ENCODE measurements at regions not wholly inside any gene's neighbourhood (a gene's known extent, or its start where the extent isn't known, plus 50 kb on each side); places are given as distances from the start of the nearest gene placed in this dataset.
"Not testable (repeated sequence)": the region's sequence is repeated elsewhere in the genome, so short reads cannot be mapped to it uniquely, and the experiment has no call there.

GRCh38 chr12:63450334-63450733 is 218.0 kb downstream of the DPY19L2 start:
- intact Hi-C loops (cut with micrococcal nuclease), result no loop called here
- TF ChIP-seq, protein P1, sequence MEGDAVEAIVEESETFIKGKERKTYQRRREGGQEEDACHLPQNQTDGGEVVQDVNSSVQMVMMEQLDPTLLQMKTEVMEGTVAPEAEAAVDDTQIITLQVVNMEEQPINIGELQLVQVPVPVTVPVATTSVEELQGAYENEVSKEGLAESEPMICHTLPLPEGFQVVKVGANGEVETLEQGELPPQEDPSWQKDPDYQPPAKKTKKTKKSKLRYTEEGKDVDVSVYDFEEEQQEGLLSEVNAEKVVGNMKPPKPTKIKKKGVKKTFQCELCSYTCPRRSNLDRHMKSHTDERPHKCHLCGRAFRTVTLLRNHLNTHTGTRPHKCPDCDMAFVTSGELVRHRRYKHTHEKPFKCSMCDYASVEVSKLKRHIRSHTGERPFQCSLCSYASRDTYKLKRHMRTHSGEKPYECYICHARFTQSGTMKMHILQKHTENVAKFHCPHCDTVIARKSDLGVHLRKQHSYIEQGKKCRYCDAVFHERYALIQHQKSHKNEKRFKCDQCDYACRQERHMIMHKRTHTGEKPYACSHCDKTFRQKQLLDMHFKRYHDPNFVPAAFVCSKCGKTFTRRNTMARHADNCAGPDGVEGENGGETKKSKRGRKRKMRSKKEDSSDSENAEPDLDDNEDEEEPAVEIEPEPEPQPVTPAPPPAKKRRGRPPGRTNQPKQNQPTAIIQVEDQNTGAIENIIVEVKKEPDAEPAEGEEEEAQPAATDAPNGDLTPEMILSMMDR (IDR thresholded peaks at IDR 0.05; ENCODE audit: borderline replicate concordance), result no peak
- H3K9me3 ChIP-seq (replicated peaks), result no peaks in the 10 kb centered on the region
- no peaks in the 10 kb centered on the region for H3K27me3 ChIP-seq (ENCODE audit: low read depth)
- no peaks in the 10 kb centered on the region for H3K4me1 ChIP-seq
- no peak overlapping the region for H3K27ac ChIP-seq (replicated peaks)
- no peak overlapping the region for H3K4me3 ChIP-seq
- DNase-seq, result no peak
- no peaks in the 10 kb centered on the region for H3K36me3 ChIP-seq

- Histone ChIP-seq H3K4me1 (no peaks in the 10 kb centered on the region), H3K27me3 (ENCODE audit: low read depth) (no peaks in the 10 kb centered on the region), H3K9me3 (replicated peaks) (no peaks in the 10 kb centered on the region), H3K4me3 (no peak overlapping the region), H3K36me3 (no peaks in the 10 kb centered on the region), H3K27ac (replicated peaks) (no peak overlapping the region)
- intact Hi-C loops (cut with micrococcal nuclease), result no loop called here
- DNase-seq, result no peak
- TF ChIP-seq, protein P1 (IDR thresholded peaks at IDR 0.05; ENCODE audit: borderline replicate concordance), result no peak
Measured at GRCh38 chr12:63445224-63445880, 222.9 kb downstream of the DPY19L2 start.

DNA sequence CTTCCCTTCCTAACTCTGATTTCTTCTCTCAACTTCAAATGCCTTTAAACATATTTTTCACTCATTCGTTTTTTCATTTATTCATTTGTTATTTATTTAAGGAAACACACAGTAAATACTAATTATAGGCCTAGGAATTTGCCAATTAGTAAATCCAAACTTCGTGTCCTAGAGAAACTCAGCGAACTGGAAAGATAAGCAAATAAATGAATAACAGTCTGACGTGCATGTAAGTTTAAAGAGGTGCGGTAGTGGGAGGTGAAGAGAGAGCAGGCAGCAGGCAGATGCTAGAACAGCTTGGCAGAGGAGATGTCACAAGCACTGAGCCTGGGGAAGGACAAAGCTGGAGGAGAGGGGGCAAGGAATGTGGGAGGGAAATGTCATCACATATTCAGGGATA is 228.2 kb downstream of the DPY19L2 start:
- H3K36me3 ChIP-seq, result no peaks in the 10 kb centered on the region
- intact Hi-C loops (cut with micrococcal nuclease), result no loop called here
- peaks cover under 1% of the 10 kb centered on the region for H3K9me3 ChIP-seq (replicated peaks)
- H3K4me1 ChIP-seq, result no peaks in the 10 kb centered on the region
- H3K27me3 ChIP-seq (ENCODE audit: low read depth), result no peaks in the 10 kb centered on the region
- DNase-seq, result no peak
- TF ChIP-seq, protein P1 (IDR thresholded peaks at IDR 0.05; ENCODE audit: borderline replicate concordance), result no peak
- H3K27ac ChIP-seq (replicated peaks), result no peak overlapping the region
- H3K4me3 ChIP-seq, result no peak overlapping the region

GRCh38 chr12:63434384-63434783 is 233.9 kb downstream of the DPY19L2 start:
- intact Hi-C loops (cut with micrococcal nuclease); H3K36me3 ChIP-seq; H3K27me3 ChIP-seq (ENCODE audit: low read depth); DNase-seq; H3K4me3 ChIP-seq; H3K27ac ChIP-seq (replicated peaks); H3K4me1 ChIP-seq: not testable (repeated sequence)
- H3K9me3 ChIP-seq (replicated peaks), result peaks cover 16% of the 10 kb centered on the region

- H3K27ac ChIP-seq (replicated peaks); H3K4me1 ChIP-seq; H3K27me3 ChIP-seq (ENCODE audit: low read depth); DNase-seq; intact Hi-C loops (cut with micrococcal nuclease); H3K36me3 ChIP-seq; H3K9me3 ChIP-seq (replicated peaks); H3K4me3 ChIP-seq: not testable (repeated sequence)
Measured at GRCh38 chr12:63427969-63428368, 240.3 kb downstream of the DPY19L2 start.

DNA sequence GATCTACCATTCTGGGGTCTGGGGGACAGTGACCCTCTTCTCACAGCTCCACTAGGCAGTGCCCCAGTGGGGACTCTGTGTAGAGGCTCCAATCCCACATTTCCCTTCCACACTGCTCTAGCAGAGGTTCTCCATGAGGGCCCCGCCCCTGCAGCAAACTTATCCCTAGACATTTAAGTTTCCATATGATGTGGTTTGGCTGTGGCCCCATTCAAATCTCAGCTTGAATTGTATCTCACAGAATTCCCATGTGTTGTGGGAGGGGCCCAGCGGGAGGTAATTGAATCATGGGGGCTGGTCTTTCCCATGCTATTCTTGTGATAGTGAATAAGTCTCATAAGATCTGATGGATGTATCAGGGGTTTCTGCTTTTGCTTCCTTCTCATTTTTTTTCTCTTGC is 241.3 kb downstream of the DPY19L2 start:
- H3K36me3 ChIP-seq; H3K9me3 ChIP-seq (replicated peaks); H3K4me3 ChIP-seq; H3K4me1 ChIP-seq; DNase-seq; H3K27me3 ChIP-seq (ENCODE audit: low read depth); H3K27ac ChIP-seq (replicated peaks); intact Hi-C loops (cut with micrococcal nuclease): not testable (repeated sequence)

DNA sequence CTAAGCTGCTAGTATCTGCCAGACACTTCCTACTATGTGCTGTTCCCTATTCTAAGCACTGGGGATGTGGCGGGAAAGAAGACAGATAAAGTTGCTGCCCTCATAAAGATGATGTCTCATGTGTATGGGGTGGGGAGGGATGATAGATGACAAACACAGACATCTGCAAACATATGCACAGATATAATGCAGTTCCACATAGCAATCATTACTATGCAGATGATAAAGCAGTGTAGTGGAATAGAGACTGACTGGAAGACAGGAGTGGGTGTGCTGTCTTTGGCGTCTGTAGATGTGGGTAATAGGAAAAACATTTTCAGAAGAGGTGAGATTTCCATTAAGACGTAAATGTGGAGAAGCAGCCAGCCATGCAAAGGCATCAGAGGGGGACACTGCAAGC is 243.6 kb downstream of the DPY19L2 start:
- H3K4me3 ChIP-seq, result no peak overlapping the region
- TF ChIP-seq, protein P1 (IDR thresholded peaks at IDR 0.05; ENCODE audit: borderline replicate concordance), result no peak
- H3K36me3 ChIP-seq, result no peaks in the 10 kb centered on the region
- H3K9me3 ChIP-seq (replicated peaks), result peaks cover 17% of the 10 kb centered on the region
- no peak for DNase-seq
- H3K27me3 ChIP-seq (ENCODE audit: low read depth), result no peaks in the 10 kb centered on the region
- intact Hi-C loops (cut with micrococcal nuclease), result no loop called here
- no peak overlapping the region for H3K27ac ChIP-seq (replicated peaks)
- H3K4me1 ChIP-seq, result no peaks in the 10 kb centered on the region

Data from left ventricle myocardium inferior (tissue), 1 donor.